ENCODE measurements at regions not wholly inside any gene's neighbourhood (a gene's known extent, or its start where the extent isn't known, plus 50 kb on each side); places are given as distances from the start of the nearest gene placed in this dataset.

GRCh38 chr4:33080275-33080674 is 2360.1 kb downstream of the PCDH7 start:
- TF ChIP-seq, protein P1, sequence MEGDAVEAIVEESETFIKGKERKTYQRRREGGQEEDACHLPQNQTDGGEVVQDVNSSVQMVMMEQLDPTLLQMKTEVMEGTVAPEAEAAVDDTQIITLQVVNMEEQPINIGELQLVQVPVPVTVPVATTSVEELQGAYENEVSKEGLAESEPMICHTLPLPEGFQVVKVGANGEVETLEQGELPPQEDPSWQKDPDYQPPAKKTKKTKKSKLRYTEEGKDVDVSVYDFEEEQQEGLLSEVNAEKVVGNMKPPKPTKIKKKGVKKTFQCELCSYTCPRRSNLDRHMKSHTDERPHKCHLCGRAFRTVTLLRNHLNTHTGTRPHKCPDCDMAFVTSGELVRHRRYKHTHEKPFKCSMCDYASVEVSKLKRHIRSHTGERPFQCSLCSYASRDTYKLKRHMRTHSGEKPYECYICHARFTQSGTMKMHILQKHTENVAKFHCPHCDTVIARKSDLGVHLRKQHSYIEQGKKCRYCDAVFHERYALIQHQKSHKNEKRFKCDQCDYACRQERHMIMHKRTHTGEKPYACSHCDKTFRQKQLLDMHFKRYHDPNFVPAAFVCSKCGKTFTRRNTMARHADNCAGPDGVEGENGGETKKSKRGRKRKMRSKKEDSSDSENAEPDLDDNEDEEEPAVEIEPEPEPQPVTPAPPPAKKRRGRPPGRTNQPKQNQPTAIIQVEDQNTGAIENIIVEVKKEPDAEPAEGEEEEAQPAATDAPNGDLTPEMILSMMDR (IDR thresholded peaks at IDR 0.05) = no peak
- no peak for TF ChIP-seq POLR2AphosphoS5 (IDR thresholded peaks at IDR 0.05)
- no peak for TF ChIP-seq POLR2A (IDR thresholded peaks at IDR 0.05)
